Osteoblast (primary cell): ENCODE measurements at regions not wholly inside any gene's neighbourhood (a gene's known extent, or its start where the extent isn't known, plus 50 kb on each side); places are given as distances from the start of the nearest gene placed in this dataset.

Source experiments
- DNase-seq: peaks from one replicate; pipeline ENCODE4 v3.0.0; 2011; ENCODE audit warnings: low spot score, mixed read lengths; ENCODE audit not compliant: insufficient read length; ENCODE audit errors: missing footprints
- H2AFZ ChIP-seq: 2 replicates; pipeline ENCODE4 v1.6.0; 2011; ENCODE audit warnings: mild to moderate bottlenecking, low read length
- H3K27ac ChIP-seq: 2 replicates; pipeline ENCODE4 v1.5.1; 2011; ENCODE audit warnings: mild to moderate bottlenecking, low read depth, low read length, moderate library complexity
- H3K27me3 ChIP-seq: 2 replicates; pipeline ENCODE4 v1.6.0; 2012; ENCODE audit warnings: mild to moderate bottlenecking, control low read depth, inconsistent platforms, low read length, moderate library complexity; ENCODE audit not compliant: insufficient read depth
- H3K36me3 ChIP-seq: 2 replicates; pipeline ENCODE4 v1.5.1; 2011; ENCODE audit warnings: mild to moderate bottlenecking, low read length, control low read depth, moderate library complexity; ENCODE audit not compliant: insufficient read depth
- H3K4me1 ChIP-seq: 2 replicates; pipeline ENCODE4 v1.5.1; 2011; ENCODE audit warnings: mild to moderate bottlenecking, low read length, control low read depth, moderate library complexity; ENCODE audit not compliant: insufficient read depth
- H3K4me2 ChIP-seq: 2 replicates; pipeline ENCODE4 v1.6.0; 2011; ENCODE audit warnings: mild to moderate bottlenecking, low read length; ENCODE audit not compliant: insufficient read depth
- H3K4me3 ChIP-seq: fragments of 200-600 bp; sonication (generic); 3 replicates; pipeline ENCODE4 v1.5.1; 2012; ENCODE audit warnings: mild to moderate bottlenecking, low read length, inconsistent platforms; ENCODE audit not compliant: insufficient read depth
- H3K79me2 ChIP-seq: 2 replicates; pipeline ENCODE4 v1.6.0; 2012; ENCODE audit warnings: mild to moderate bottlenecking, low read length, control low read depth, inconsistent platforms; ENCODE audit not compliant: insufficient read depth
- H3K9me3 ChIP-seq: 2 replicates; pipeline ENCODE4 v1.5.1; 2011; ENCODE audit warnings: low read depth, low read length, control low read depth
- H4K20me1 ChIP-seq: 2 replicates; pipeline ENCODE4 v1.6.0; 2012; ENCODE audit warnings: mild to moderate bottlenecking, low read length, control low read depth; ENCODE audit not compliant: insufficient read depth
- CTCF ChIP-seq: IDR thresholded peaks from 2 replicates; pipeline ENCODE4 v1.5.1; 2011; ENCODE audit warnings: mild to moderate bottlenecking, low read depth, low read length, moderate library complexity; ENCODE audit errors: extremely low read depth

DNA sequence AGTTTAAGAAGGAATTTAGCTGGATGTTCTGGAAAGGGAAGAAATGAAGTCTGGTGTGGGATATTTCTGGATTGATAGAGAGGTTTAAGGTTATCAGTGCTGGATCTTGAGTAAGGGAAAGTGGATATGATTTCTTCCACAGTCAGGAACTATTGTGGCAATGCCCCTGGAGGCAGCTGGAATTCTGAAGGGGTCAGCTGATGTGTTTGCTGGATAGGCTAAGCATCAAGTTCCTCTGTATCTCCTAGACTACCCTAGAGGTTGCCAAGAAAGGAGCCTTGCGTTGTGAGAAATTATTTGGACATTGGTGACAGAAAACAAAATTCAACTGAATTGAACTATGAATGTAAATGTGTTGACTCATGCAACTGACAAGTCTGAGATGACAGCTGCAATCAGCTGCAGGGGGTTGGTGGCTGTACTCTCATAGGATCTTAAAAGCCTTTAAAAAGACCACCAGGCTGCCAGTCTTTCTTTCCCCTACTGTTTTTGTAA lies 244.4 kb downstream of the ATXN7L3B start:
- H3K36me3 ChIP-seq = no peaks in the 10 kb centered on the region
- H3K9me3 ChIP-seq = no peaks in the 10 kb centered on the region
- no peak for TF ChIP-seq CTCF
- peaks cover 25% of the 10 kb centered on the region for H3K4me1 ChIP-seq
- no peaks in the 10 kb centered on the region for H3K27me3 ChIP-seq
- DNase-seq = no peak
- no peaks in the 10 kb centered on the region for H3K79me2 ChIP-seq
- no peak overlapping the region for H3K4me2 ChIP-seq
- peak overlapping the region; percentile 1 for H3K27ac ChIP-seq
- no peak overlapping the region for H3K4me3 ChIP-seq
- H4K20me1 ChIP-seq = no peaks in the 10 kb centered on the region
- peak overlapping the region; percentile 15 for H2AFZ ChIP-seq

GRCh38 chr12:74790931-74791330 lies 253.3 kb downstream of the ATXN7L3B start:
- H3K4me2 ChIP-seq = no peak overlapping the region
- H3K4me1 ChIP-seq = no peaks in the 10 kb centered on the region
- H3K27me3 ChIP-seq = no peaks in the 10 kb centered on the region
- no peak for TF ChIP-seq CTCF
- H2AFZ ChIP-seq = no peak overlapping the region
- no peak overlapping the region for H3K27ac ChIP-seq
- no peaks in the 10 kb centered on the region for H3K9me3 ChIP-seq
- H3K79me2 ChIP-seq = no peaks in the 10 kb centered on the region
- H3K4me3 ChIP-seq = no peak overlapping the region
- no peaks in the 10 kb centered on the region for H3K36me3 ChIP-seq
- H4K20me1 ChIP-seq = no peaks in the 10 kb centered on the region
- DNase-seq = no peak

- Histone ChIP-seq H3K9me3 (no peaks in the 10 kb centered on the region), H3K27me3 (no peaks in the 10 kb centered on the region), H3K4me3 (no peak overlapping the region), H3K36me3 (no peaks in the 10 kb centered on the region), H3K4me1 (no peaks in the 10 kb centered on the region), H3K79me2 (no peaks in the 10 kb centered on the region), H4K20me1 (no peaks in the 10 kb centered on the region), H3K27ac (no peak overlapping the region), H2AFZ (peak overlapping the region; percentile 73), H3K4me2 (no peak overlapping the region)
- no peak for TF ChIP-seq CTCF
- DNase-seq = no peak
Measured at GRCh38 chr12:74791365-74791764, 253.7 kb downstream of the ATXN7L3B start.

GRCh38 chr12:74794522-74794921 lies 256.9 kb downstream of the ATXN7L3B start:
- Histone ChIP-seq H4K20me1 (no peaks in the 10 kb centered on the region), H3K27me3 (no peaks in the 10 kb centered on the region), H3K4me3 (no peak overlapping the region), H3K9me3 (no peaks in the 10 kb centered on the region), H3K36me3 (no peaks in the 10 kb centered on the region), H3K4me1 (no peaks in the 10 kb centered on the region), H3K79me2 (no peaks in the 10 kb centered on the region), H3K27ac (no peak overlapping the region), H2AFZ (no peak overlapping the region), H3K4me2 (no peak overlapping the region)
- no peak for TF ChIP-seq CTCF
- DNase-seq = no peak
